ENCODE measurements at regions not wholly inside any gene's neighbourhood (a gene's known extent, or its start where the extent isn't known, plus 50 kb on each side); places are given as distances from the start of the nearest gene placed in this dataset.

DNA sequence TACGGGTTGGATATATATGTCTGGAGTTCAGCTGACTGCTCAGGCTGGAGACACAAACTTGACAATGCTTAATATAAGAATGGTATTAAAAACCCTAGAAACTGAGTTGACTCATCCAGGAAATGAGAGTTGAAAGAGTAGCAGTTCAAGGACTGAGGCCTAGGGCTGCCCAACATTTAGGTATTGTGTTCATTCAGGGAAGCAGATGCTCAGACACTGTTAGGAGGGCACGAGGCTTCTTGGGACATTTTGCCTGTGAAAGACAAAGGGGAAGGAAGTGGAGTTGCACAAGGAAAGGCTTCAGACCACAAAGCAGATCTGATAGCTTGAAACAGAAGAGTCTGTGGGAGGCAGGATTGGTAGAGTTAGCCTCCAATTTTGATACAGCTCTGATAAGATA, 52.0 kb upstream of the HS3ST1 start:
- TF ChIP-seq, protein P1, sequence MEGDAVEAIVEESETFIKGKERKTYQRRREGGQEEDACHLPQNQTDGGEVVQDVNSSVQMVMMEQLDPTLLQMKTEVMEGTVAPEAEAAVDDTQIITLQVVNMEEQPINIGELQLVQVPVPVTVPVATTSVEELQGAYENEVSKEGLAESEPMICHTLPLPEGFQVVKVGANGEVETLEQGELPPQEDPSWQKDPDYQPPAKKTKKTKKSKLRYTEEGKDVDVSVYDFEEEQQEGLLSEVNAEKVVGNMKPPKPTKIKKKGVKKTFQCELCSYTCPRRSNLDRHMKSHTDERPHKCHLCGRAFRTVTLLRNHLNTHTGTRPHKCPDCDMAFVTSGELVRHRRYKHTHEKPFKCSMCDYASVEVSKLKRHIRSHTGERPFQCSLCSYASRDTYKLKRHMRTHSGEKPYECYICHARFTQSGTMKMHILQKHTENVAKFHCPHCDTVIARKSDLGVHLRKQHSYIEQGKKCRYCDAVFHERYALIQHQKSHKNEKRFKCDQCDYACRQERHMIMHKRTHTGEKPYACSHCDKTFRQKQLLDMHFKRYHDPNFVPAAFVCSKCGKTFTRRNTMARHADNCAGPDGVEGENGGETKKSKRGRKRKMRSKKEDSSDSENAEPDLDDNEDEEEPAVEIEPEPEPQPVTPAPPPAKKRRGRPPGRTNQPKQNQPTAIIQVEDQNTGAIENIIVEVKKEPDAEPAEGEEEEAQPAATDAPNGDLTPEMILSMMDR (IDR thresholded peaks at IDR 0.05; ENCODE audit: low read depth, low read length, missing control alignments), result no peak
- H3K4me3 ChIP-seq (ENCODE audit: low read depth, low read length), result no peak overlapping the region
- peak; percentile 30 for DNase-seq (ENCODE audit: low read depth)

All from GM12864 (cell line).